Effector memory CD4-positive, alpha-beta T cell (primary cell): ENCODE measurements at regions not wholly inside any gene's neighbourhood (a gene's known extent, or its start where the extent isn't known, plus 50 kb on each side); places are given as distances from the start of the nearest gene placed in this dataset.
A peak's percentile ranks its signal among the peaks of the same experiment; 100 is the strongest.

Experiments used
- DNase-seq, 3 donors: peaks; one replicate each; pipeline ENCODE4 v3.0.0-alpha.2; 2020
- H3K27ac ChIP-seq: 2 replicates; pipeline ENCODE4 v1.7.0; 2013; ENCODE audit warnings: mild to moderate bottlenecking, low read length, moderate library complexity; ENCODE audit not compliant: insufficient read depth, poor library complexity, severe bottlenecking
- H3K27me3 ChIP-seq: replicated peaks from 2 replicates; pipeline ENCODE4 v1.7.0; 2013; ENCODE audit warnings: mild to moderate bottlenecking, low read length; ENCODE audit not compliant: insufficient read depth, control insufficient read depth, poor library complexity, severe bottlenecking
- H3K36me3 ChIP-seq: 2 replicates; pipeline ENCODE4 v1.7.0; 2013; ENCODE audit warnings: mild to moderate bottlenecking, low read length, moderate library complexity; ENCODE audit not compliant: control insufficient read depth, insufficient read depth
- H3K4me1 ChIP-seq: 2 replicates; pipeline ENCODE4 v1.7.0; 2013; ENCODE audit warnings: low read length, mild to moderate bottlenecking; ENCODE audit not compliant: control insufficient read depth, insufficient read depth, poor library complexity, severe bottlenecking
- H3K4me3 ChIP-seq: 2 replicates; pipeline ENCODE4 v1.7.0; 2013; ENCODE audit warnings: low read length, low read depth, mild to moderate bottlenecking; ENCODE audit not compliant: insufficient read depth, poor library complexity, severe bottlenecking
- H3K9me3 ChIP-seq: 2 replicates; pipeline ENCODE4 v1.7.0; 2013; ENCODE audit warnings: mild to moderate bottlenecking, low read length, moderate library complexity; ENCODE audit not compliant: control insufficient read depth

DNA sequence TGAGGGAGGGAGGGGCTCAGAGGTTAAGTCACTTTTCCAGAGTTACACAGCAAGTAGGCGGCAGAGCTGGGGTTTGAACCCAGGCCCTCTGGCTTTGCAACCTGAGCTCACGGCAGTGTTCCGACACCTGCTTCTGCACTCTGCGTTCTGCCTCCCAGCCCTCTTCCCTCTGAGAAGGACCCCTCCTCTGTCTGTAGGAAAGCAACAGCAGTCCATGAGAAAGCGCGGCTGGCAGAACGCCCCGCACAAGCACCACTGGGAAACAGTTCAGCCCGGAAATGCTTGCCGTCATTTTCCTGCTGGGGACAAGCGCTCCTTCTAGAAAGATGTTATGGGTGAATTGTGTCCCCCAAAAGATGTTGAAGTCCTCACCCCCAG lies 241.1 kb downstream of the NPHP4 start:
- no peak for DNase-seq
- Histone ChIP-seq H3K36me3 (no peaks in the 10 kb centered on the region), H3K9me3 (no peaks in the 10 kb centered on the region), H3K4me3 (no peak overlapping the region), H3K4me1 (no peaks in the 10 kb centered on the region), H3K27me3 (no peaks in the 10 kb centered on the region), H3K27ac (no peak overlapping the region)

- no peak for DNase-seq
- H3K27me3 ChIP-seq, result peaks cover 2% of the 10 kb centered on the region
These were observed 241.8 kb downstream of the NPHP4 start for GRCh38 chr1:5750186-5751162.

DNA sequence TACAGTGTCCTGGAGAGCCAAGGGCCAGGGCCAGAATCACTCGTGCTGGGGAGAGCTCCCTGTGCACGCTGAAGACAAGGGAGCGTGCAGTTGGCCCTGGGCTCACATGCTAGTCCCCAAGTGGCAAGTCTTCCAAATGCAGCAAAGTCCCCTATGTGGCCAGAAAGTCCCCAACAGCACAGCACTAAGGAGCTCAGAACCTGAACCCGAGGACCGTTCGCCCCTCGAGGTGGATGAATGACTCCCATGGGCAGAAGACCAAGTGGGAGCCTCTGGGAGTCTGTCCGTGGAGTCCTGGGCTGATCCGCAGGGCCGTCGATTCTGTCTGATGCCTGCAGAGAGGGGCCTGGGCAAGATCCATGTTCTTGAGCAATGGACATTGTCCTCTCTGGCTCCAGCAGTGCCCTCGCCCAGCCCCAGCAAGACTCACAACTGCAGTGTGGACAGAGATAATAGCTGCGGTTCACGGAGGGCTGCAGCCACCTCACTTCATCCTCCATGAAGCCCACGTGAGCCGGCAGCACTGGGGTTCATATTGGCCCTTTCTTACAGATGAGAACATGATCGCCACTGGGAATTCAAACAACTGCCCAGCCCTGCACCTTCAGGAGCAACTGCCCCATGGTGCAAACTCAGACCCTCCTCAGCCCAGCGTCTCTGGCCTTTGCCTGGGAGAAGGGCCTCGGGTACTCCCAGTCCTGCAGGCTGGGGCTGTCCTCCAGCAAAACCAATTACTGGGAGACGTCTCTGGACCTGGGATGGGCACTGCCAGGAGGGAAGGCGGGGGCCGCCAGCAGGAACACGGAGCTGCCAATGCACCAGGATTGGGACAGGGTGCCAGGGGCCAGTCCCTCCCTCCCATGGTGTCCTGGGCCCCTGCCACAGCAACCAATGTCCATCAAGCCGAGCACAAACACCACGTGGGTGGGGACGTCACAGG lies 243.7 kb downstream of the NPHP4 start:
- no peak overlapping the region for H3K27ac ChIP-seq
- H3K4me1 ChIP-seq, result no peaks in the 10 kb centered on the region
- peaks cover 3% of the 10 kb centered on the region for H3K27me3 ChIP-seq
- H3K9me3 ChIP-seq, result no peaks in the 10 kb centered on the region
- no peak for DNase-seq
- no peaks in the 10 kb centered on the region for H3K36me3 ChIP-seq
- no peak overlapping the region for H3K4me3 ChIP-seq

More at GRCh38 chr1:5750186-5751162, 241.8 kb downstream of the NPHP4 start:
- Histone ChIP-seq H3K4me1 (no peaks in the 10 kb centered on the region), H3K9me3 (no peaks in the 10 kb centered on the region), H3K4me3 (no peak overlapping the region), H3K36me3 (no peaks in the 10 kb centered on the region), H3K27ac (no peak overlapping the region)

- Histone ChIP-seq H3K4me3 (no peak overlapping the region), H3K27ac (no peak overlapping the region), H3K9me3 (no peaks in the 10 kb centered on the region), H3K4me1 (no peaks in the 10 kb centered on the region), H3K27me3 (peaks cover 3% of the 10 kb centered on the region), H3K36me3 (no peaks in the 10 kb centered on the region)
- DNase-seq, result no peak
These were observed 244.6 kb downstream of the NPHP4 start for GRCh38 chr1:5747426-5748285.

- H3K27me3 ChIP-seq, result peaks cover 3% of the 10 kb centered on the region
- no peak for DNase-seq
These were observed 245.4 kb downstream of the NPHP4 start for GRCh38 chr1:5746611-5747425.

DNA sequence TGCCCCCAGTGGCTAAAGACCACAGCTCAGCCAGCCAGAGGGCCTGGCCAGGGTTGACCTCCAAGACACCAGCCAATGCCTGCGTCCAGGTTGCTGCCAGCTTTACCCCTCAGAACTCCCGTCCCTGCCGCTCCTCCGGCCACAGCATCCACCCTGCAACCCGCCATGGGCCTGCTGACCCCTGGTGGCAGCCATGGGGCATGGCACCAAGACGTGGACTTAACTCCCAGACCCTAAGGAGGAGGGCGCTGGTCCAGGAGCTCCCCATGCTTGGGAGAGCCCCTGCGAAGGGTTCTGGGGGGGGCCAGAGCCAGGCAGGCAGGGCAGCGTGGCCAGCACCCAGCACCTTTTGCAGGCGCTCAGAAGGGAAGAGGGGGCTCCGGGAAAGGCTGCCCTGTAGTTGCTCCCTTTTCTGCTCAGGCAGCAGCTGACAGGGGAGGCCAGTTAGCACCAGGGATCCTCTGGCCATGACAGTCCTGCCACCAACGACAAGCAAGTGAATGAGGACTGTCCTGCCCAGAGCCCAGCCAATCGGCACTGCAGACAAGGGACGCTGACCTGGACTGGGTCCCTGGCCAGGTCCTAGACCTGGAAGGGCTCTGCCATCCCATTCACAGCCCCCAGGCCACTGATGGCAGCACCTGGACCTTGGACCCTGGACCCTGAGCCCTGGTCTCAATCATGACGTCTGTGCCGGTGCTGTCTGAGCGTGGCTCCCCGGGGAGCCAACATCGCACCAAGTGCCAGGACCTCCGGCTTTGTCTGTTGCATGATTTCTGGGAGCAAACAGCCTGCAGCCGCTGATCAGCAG lies 246.2 kb downstream of the NPHP4 start:
- peak; percentile 8 to 35 (median 24) for DNase-seq
- Histone ChIP-seq H3K4me3 (no peak overlapping the region), H3K4me1 (no peaks in the 10 kb centered on the region), H3K36me3 (no peaks in the 10 kb centered on the region), H3K27ac (no peak overlapping the region), H3K9me3 (no peaks in the 10 kb centered on the region), H3K27me3 (peaks cover 3% of the 10 kb centered on the region)

More at GRCh38 chr1:5746611-5747425, 245.4 kb downstream of the NPHP4 start:
- Histone ChIP-seq H3K4me1 (no peaks in the 10 kb centered on the region), H3K27ac (no peak overlapping the region), H3K36me3 (no peaks in the 10 kb centered on the region), H3K9me3 (no peaks in the 10 kb centered on the region), H3K4me3 (no peak overlapping the region)

GRCh38 chr1:5744911-5745799 lies 247.1 kb downstream of the NPHP4 start:
- Histone ChIP-seq H3K4me3 (no peak overlapping the region), H3K4me1 (no peaks in the 10 kb centered on the region), H3K9me3 (no peaks in the 10 kb centered on the region), H3K27me3 (peaks cover 3% of the 10 kb centered on the region), H3K36me3 (no peaks in the 10 kb centered on the region), H3K27ac (no peak overlapping the region)
- no peak for DNase-seq

DNA sequence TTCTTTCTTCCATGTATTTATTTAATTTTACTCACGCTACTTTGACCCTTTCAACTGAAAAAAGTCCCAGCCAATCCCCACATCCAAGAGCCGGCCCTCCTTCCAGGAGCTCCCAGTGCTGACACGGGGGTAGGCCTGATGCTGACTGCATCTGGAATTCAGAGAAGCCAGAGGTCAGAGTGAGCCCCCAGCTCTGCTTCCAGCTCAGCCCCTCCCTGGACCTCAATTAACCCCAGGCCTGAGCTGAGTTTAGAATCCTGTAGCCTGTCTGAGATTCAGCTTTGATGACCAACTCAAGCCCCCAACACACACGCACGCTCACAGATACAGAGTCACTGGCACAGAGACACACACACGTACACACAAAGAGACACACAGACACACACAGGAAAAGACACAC lies 247.9 kb downstream of the NPHP4 start:
- H3K4me3 ChIP-seq, result no peak overlapping the region
- H3K9me3 ChIP-seq, result no peaks in the 10 kb centered on the region
- H3K4me1 ChIP-seq, result no peaks in the 10 kb centered on the region
- no peak overlapping the region for H3K27ac ChIP-seq
- no peak for DNase-seq
- no peaks in the 10 kb centered on the region for H3K36me3 ChIP-seq
- peaks cover 3% of the 10 kb centered on the region for H3K27me3 ChIP-seq
